ENCODE measurements at regions not wholly inside any gene's neighbourhood (a gene's known extent, or its start where the extent isn't known, plus 50 kb on each side); places are given as distances from the start of the nearest gene placed in this dataset.

DNA sequence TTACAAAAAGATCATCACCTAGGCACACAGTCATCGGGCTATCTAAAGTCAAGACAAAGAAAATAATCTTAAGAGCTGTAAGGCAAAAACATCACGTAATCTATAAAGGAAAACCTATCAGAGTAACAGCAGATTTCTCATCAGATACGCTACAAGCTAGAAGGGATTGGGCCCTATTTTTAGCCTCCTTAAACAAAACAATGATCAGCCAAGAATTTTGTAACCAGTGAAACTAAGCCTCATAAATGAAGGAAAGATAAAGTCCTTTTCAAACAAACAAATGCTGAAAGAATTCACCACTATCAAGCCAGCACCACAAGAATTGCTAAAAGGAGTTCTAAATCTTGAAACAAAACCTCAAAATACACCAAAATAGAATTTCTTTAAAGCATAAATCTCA lies 191.6 kb upstream of the BMP4 start:
- Mint-ChIP-seq H3K27ac (no peak overlapping the region), H3K4me1 (no peaks in the 10 kb centered on the region), H3K27me3 (peaks cover 2% of the 10 kb centered on the region), H3K9me3 (peaks cover 7% of the 10 kb centered on the region), H3K4me3 (no peak overlapping the region), H3K36me3 (ENCODE audit: low read depth) (no peaks in the 10 kb centered on the region)
- intact Hi-C loops (cut with micrococcal nuclease) = no loop called here
- DNase-seq = no peak

DNA sequence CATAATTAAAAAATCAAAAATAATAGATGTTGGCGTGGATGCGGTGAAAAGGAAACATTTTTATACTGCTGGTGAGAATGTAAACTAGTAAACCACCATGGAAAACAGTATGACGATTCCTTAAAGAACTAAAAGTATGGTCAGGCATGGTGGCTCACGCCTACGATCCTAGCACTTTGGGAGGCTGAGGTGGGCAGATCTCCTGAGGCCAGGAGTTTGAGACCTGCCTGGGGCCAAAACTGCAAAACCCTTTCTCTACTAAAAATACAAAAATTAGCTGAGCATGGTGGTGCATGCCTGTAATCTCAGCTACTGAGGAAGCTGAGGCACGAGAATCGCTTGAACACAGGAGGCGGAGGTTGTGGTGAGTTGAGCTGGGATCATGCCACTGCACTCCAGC lies 195.7 kb upstream of the BMP4 start:
- DNase-seq = no peak
- no peaks in the 10 kb centered on the region for H3K4me1 Mint-ChIP-seq
- no peak overlapping the region for H3K27ac Mint-ChIP-seq
- no peaks in the 10 kb centered on the region for H3K36me3 Mint-ChIP-seq (ENCODE audit: low read depth)
- H3K27me3 Mint-ChIP-seq = no peaks in the 10 kb centered on the region
- intact Hi-C loops (cut with micrococcal nuclease) = no loop called here
- no peak overlapping the region for H3K4me3 Mint-ChIP-seq
- H3K9me3 Mint-ChIP-seq = peaks cover 7% of the 10 kb centered on the region

DNA sequence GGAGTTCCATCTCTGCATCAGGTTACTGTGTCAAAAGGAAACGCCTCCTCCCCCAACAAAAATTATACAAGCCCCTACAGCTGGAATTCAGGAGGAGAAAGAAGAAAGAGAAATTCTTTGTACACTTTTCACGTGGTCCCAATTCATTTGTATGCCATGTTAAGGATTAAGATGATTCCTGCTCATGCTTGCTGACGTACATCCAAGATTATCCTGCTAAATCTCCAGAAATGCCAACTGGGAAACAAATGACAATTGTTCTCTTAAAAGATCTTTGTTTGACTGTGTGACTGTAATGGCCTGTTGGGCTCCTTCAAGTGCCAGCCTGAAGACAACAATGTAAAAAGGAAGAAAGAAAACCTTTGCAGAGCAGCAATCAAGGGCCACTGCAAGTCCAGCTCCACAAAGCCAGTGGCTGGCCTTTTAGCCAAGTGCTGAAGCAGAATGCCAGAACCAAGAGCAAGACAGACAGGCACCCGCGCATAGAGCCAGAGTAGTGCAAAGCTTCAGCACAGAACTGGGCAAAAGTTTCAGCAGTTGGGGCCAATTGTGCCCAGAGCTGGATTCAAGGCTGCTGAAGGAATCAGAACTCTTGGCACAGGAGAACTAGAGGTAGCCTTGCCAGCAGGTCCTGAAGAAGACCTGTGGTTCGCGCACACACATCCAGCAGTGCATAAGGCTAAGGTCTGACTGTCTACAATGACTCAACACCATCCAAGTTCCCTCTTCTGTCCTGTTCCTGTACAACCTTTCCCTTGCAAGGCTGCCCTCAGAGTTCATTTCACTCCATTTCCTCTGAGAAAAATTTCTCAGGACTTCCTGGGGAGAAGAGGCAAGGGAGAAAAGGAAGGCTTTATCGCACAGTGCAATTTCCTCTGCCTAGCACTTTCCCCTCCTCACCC lies 209.7 kb upstream of the BMP4 start:
- Mint-ChIP-seq H3K27me3 (peaks cover 15% of the 10 kb centered on the region), H3K36me3 (ENCODE audit: low read depth) (no peaks in the 10 kb centered on the region), H3K4me3 (no peak overlapping the region), H3K27ac (no peak overlapping the region), H3K9me3 (no peaks in the 10 kb centered on the region), H3K4me1 (no peaks in the 10 kb centered on the region)
- no peak for DNase-seq
- intact Hi-C loops (cut with micrococcal nuclease) = no loop called here

DNA sequence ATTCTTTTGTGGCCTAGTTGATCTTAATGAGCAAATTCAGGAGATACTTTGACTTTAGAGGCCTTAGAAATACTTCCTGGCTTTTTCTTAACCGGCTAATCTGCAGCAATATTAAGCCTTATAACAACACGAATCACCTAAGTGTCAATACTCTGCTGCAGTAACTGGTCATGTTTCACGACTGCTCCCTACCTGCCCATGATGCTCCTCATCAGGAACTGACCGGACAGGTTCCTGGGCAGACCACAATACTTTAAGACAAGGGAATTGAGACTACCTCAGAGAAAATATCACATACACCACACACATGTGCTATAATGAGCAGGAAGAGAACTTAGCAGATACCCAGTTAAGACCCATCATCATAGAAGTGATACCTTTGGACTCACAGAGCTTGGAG lies 211.9 kb upstream of the BMP4 start:
- H3K4me3 Mint-ChIP-seq = no peak overlapping the region
- H3K36me3 Mint-ChIP-seq (ENCODE audit: low read depth) = no peaks in the 10 kb centered on the region
- no peak for DNase-seq
- H3K4me1 Mint-ChIP-seq = no peaks in the 10 kb centered on the region
- intact Hi-C loops (cut with micrococcal nuclease) = no loop called here
- no peaks in the 10 kb centered on the region for H3K9me3 Mint-ChIP-seq
- H3K27me3 Mint-ChIP-seq = peaks cover 16% of the 10 kb centered on the region
- no peak overlapping the region for H3K27ac Mint-ChIP-seq

DNA sequence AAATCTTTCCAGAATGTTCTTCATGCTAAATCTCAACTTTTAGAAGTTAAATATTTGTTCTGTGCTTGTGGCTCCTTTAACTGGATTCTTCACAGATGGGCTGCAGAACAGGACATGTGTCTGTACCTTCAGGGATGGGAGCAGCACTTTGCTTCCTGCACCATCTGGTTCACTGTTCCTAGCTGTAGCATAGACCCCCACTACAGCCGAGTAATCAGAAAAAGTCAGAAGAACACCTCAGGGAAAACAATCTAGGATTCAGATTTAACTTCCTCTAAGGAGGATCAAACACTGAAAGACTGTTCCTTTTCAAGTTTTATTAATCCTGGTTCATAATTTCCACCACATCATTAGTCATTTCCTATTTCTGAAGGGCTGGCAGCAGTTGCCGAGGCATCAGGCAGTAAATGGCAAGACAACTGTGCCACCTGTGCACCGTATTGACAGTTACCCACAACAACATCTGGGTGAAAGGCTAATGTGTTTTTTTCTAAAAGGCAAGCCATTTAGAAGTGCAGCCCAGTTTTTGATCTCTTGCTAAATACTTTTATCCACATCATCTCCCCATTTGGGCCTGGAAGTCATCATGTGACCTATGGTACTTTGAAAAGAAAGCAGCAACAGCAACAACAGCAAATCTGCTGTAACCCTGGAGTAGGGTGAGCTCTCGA lies 212.8 kb upstream of the BMP4 start:
- H3K9me3 Mint-ChIP-seq = no peaks in the 10 kb centered on the region
- no peak for DNase-seq

DNA sequence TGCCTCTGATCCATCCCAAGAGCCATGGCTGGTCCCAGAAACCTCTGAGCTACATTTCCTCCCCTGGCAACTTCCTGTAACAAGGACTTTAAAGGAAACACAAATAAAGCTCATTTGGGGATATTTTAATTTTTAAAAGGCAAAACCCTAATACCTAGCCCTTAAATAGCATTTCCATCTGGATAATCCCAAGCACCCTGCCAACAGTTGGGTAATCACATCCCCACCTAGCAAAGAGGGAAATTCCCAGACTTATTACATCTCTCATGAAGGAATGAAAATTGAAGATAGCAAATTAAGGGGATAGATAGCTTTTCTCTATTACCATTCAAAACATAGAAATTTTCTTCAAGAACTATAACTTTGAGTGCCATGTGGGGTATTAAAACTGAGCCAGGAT lies 213.7 kb upstream of the BMP4 start:
- no peaks in the 10 kb centered on the region for H3K36me3 Mint-ChIP-seq (ENCODE audit: low read depth)
- H3K9me3 Mint-ChIP-seq = no peaks in the 10 kb centered on the region
- no peak for DNase-seq
- no peak overlapping the region for H3K27ac Mint-ChIP-seq
- intact Hi-C loops (cut with micrococcal nuclease) = loop anchor here (10.0 kb wide), 3 partner anchors 174 to 1346 kb away; no protein-coding TSS in a partner anchor
- no peaks in the 10 kb centered on the region for H3K4me1 Mint-ChIP-seq
- peaks cover 17% of the 10 kb centered on the region for H3K27me3 Mint-ChIP-seq
- H3K4me3 Mint-ChIP-seq = no peak overlapping the region

More for the DNA sequence above, 212.8 kb upstream of the BMP4 start:
- H3K4me3 Mint-ChIP-seq = no peak overlapping the region
- peaks cover 17% of the 10 kb centered on the region for H3K27me3 Mint-ChIP-seq
- no peaks in the 10 kb centered on the region for H3K4me1 Mint-ChIP-seq
- intact Hi-C loops (cut with micrococcal nuclease) = no loop called here
- no peak overlapping the region for H3K27ac Mint-ChIP-seq
- H3K36me3 Mint-ChIP-seq (ENCODE audit: low read depth) = no peaks in the 10 kb centered on the region

- Mint-ChIP-seq H3K4me3 (no peak overlapping the region), H3K27ac (no peak overlapping the region), H3K27me3 (peaks cover 23% of the 10 kb centered on the region), H3K4me1 (no peaks in the 10 kb centered on the region), H3K9me3 (no peaks in the 10 kb centered on the region), H3K36me3 (ENCODE audit: low read depth) (no peaks in the 10 kb centered on the region)
- no peak for DNase-seq
- intact Hi-C loops (cut with micrococcal nuclease) = loop anchor here (10.0 kb wide), 3 partner anchors 173 to 1347 kb away; no protein-coding TSS in a partner anchor
Measured at GRCh38 chr14:54172114-54172513, 215.5 kb upstream of the BMP4 start.

GRCh38 chr14:54172562-54172961 lies 215.9 kb upstream of the BMP4 start:
- no peak for DNase-seq
- H3K27ac Mint-ChIP-seq = no peak overlapping the region
- no peaks in the 10 kb centered on the region for H3K9me3 Mint-ChIP-seq
- H3K4me1 Mint-ChIP-seq = no peaks in the 10 kb centered on the region
- H3K36me3 Mint-ChIP-seq (ENCODE audit: low read depth) = no peaks in the 10 kb centered on the region
- peaks cover 27% of the 10 kb centered on the region for H3K27me3 Mint-ChIP-seq
- no peak overlapping the region for H3K4me3 Mint-ChIP-seq
- intact Hi-C loops (cut with micrococcal nuclease) = loop anchor here (10.0 kb wide), 3 partner anchors 172 to 1348 kb away; no protein-coding TSS in a partner anchor

DNA sequence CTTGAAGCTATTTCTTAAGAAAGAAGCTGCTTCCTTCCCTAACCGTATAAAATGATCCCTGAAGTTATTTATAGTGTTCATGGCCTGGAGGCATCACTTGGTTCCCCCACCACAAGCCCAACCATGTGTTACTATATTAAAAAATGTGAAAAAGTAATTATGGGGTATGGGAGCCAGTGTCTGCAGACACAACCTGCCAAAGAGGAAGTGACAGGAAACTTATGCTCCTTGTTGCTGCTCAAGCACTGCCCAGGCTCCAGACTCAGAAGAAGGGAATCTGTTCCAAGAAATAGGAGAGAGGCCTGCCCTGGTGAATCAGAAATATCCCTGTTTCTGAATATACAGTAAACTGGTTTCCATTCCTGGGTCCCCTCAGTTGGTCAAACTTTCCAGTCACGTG lies 217.2 kb upstream of the BMP4 start:
- Mint-ChIP-seq H3K4me3 (no peak overlapping the region), H3K4me1 (no peaks in the 10 kb centered on the region), H3K27ac (no peak overlapping the region), H3K27me3 (peaks cover 36% of the 10 kb centered on the region), H3K9me3 (no peaks in the 10 kb centered on the region), H3K36me3 (ENCODE audit: low read depth) (no peaks in the 10 kb centered on the region)
- intact Hi-C loops (cut with micrococcal nuclease) = loop anchor here (10.0 kb wide), 3 partner anchors 171 to 1349 kb away; no protein-coding TSS in a partner anchor
- DNase-seq = no peak

- no peaks in the 10 kb centered on the region for H3K4me1 Mint-ChIP-seq
- intact Hi-C loops (cut with micrococcal nuclease) = loop anchor here (10.0 kb wide), 3 partner anchors 170 to 1350 kb away; no protein-coding TSS in a partner anchor
- no peaks in the 10 kb centered on the region for H3K9me3 Mint-ChIP-seq
- H3K36me3 Mint-ChIP-seq (ENCODE audit: low read depth) = no peaks in the 10 kb centered on the region
- H3K27me3 Mint-ChIP-seq = peaks cover 42% of the 10 kb centered on the region
- H3K27ac Mint-ChIP-seq = no peak overlapping the region
- H3K4me3 Mint-ChIP-seq = no peak overlapping the region
- DNase-seq = no peak
Measured at GRCh38 chr14:54174457-54174856, 217.8 kb upstream of the BMP4 start.

DNA sequence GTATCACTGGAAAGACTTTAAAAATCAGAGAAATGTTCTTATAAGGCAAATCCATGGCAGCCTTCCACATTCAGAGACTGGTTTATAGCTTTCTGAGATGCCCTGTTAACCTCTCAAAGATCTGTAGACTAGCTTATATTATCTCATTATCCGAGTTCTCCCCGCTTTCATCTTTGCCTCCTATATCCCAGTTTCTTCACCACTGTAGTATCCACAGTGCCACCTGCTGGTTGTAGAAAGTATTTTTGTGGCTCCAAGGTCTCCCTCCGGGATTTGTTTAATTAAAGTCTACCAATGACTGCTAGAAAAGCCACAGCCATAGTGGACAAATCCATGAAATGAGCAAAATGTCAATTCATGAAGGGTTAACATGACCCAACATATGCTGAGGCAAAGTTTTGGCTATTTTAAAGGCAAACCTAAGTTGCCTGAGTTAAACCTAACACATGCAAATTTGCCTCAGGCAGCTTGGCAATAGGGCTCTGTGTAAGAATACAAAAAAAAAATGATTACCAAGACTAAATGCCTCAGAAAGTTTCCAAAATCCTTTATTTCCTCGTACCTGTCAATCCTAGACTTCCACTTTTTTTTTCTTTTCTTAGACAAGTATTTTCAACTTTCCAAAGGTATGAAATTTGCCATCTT lies 218.8 kb upstream of the BMP4 start:
- Mint-ChIP-seq H3K27ac (no peak overlapping the region), H3K27me3 (peaks cover 41% of the 10 kb centered on the region), H3K4me3 (no peak overlapping the region), H3K9me3 (no peaks in the 10 kb centered on the region), H3K36me3 (ENCODE audit: low read depth) (no peaks in the 10 kb centered on the region), H3K4me1 (no peaks in the 10 kb centered on the region)
- DNase-seq = peak; percentile 85
- intact Hi-C loops (cut with micrococcal nuclease) = loop anchor here (5.0 to 10.0 kb wide), 5 partner anchors 169 to 1351 kb away; no protein-coding TSS in a partner anchor

- peaks cover 46% of the 10 kb centered on the region for H3K27me3 Mint-ChIP-seq
- no peaks in the 10 kb centered on the region for H3K9me3 Mint-ChIP-seq
- DNase-seq = no peak
- no peak overlapping the region for H3K27ac Mint-ChIP-seq
- H3K4me1 Mint-ChIP-seq = no peaks in the 10 kb centered on the region
- intact Hi-C loops (cut with micrococcal nuclease) = loop anchor here (5.0 to 10.0 kb wide), 5 partner anchors 168 to 1352 kb away; no protein-coding TSS in a partner anchor
- H3K4me3 Mint-ChIP-seq = no peak overlapping the region
- no peaks in the 10 kb centered on the region for H3K36me3 Mint-ChIP-seq (ENCODE audit: low read depth)
Measured at GRCh38 chr14:54177019-54177418, 219.8 kb upstream of the CDKN3 start.

DNA sequence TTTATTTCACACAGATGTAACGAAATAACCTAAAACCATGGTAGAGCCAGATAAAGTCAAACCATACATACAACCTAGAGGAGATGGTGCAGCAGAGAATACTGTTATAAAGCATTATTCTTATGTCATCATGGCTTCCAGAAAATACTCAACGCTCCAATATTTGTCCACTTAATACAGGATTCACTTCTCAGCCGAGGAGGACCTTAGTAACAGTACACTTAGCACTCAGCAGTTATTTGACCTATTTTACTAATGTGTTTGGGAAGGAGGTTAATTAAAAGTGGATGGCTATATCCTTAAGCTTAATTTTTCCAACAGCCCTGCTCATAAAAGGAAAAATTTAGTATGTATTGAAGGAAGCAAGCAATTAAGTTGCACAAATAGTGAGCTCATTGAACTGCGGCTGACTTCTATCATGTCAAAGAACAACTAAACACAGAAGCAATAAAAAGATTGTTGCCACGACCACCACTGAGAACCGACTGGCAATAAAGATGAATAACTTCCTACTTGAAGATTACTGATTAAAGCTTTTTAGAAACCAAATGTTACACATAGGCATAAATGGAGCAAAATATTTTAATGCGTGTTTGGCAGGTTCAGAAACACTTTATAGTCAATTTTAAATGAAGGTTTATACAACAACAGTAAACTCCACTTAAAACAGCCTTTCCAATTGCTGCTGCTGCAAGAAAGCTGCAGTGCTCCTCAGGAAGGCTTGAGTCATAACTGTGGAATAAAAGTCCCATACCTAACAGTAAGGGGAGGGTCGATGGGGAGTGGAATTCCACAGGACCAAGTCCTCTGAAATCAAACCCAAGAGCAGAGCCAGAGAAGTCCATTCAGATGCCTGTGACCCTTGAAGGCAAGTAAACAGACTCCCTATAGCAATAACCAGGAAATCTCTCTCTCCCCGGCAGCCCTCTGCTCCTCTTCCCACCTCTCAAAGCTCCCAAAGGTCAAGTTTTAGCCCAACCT lies 218.9 kb upstream of the CDKN3 start:
- H3K27ac Mint-ChIP-seq = no peak overlapping the region
- no peaks in the 10 kb centered on the region for H3K36me3 Mint-ChIP-seq (ENCODE audit: low read depth)
- H3K4me1 Mint-ChIP-seq = no peaks in the 10 kb centered on the region
- peaks cover 43% of the 10 kb centered on the region for H3K27me3 Mint-ChIP-seq
- intact Hi-C loops (cut with micrococcal nuclease) = loop anchor here (5.0 to 10.0 kb wide), 5 partner anchors 167 to 1353 kb away; no protein-coding TSS in a partner anchor
- DNase-seq = no peak
- no peak overlapping the region for H3K4me3 Mint-ChIP-seq
- no peaks in the 10 kb centered on the region for H3K9me3 Mint-ChIP-seq
